ENCODE measurements at regions not wholly inside any gene's neighbourhood (a gene's known extent, or its start where the extent isn't known, plus 50 kb on each side); places are given as distances from the start of the nearest gene placed in this dataset.

GRCh38 chr13:111491659-111492058, 171.2 kb downstream of the TEX29 start:
- ATAC-seq (no peak), DNase-seq (ENCODE audit: low spot score) (no peak)

DNA sequence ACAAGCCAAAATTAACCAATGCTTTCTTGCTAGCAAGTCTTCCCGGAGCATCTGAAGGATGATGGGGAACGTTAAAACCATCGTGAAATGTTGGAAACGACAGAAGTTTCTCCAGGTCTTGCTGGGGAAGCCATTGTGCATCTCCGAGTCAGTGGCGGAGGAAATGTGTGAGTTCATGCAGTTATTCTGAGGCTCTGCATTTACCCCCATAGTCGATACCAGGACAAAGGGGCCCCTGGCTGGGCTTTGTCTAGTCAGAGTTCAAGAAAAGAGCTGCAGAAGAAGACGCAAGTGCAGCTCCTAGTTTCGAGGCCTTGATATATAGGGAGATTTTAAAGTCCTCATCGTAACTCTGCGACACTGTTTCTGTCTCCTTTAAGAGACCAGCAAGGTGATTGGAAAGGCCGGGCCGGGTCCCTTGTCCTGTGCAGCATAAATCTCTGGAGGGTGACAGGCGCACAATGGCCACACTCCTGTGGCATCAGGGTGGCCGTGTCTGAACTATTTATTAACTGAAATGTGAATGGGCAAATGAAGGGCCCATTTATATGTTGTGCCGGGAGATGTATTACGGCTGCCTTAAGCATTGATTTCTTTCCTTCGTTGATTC, 172.0 kb downstream of the TEX29 start:
- ATAC-seq: no peak
- DNase-seq (ENCODE audit: low spot score): no peak

GRCh38 chr13:111492958-111493357, 172.5 kb downstream of the TEX29 start:
- ATAC-seq (no peak), DNase-seq (ENCODE audit: low spot score) (no peak)

GRCh38 chr13:111493468-111493867, 173.0 kb downstream of the TEX29 start:
- DNase-seq (ENCODE audit: low spot score) (no peak), ATAC-seq (no peak)

DNA sequence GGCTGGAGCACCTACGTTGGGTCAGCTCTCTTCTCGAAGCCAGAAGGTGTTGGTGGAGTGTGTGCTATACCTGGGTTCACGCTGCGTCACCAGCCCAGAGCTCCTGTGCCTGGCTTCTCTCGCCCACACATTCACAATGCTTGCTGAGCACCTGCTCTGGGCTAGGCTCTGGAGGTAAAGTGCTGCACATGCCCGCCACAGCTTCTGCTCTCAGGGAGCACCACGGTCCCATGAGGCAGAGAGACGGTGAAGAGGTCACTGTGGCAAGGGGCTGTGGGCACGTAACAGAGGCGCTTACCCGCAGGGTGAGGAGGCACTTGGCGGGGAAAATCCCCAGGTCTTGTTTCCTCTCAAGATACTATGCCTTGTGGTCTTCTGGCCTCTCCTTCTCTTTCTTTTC, 174.2 kb downstream of the TEX29 start:
- DNase-seq (ENCODE audit: low spot score): no peak

GRCh38 chr13:111501596-111502535, 181.4 kb downstream of the TEX29 start:
- peak; percentile 90 for ATAC-seq

More for the DNA sequence above, 174.2 kb downstream of the TEX29 start:
- no peak for ATAC-seq

GRCh38 chr13:111502957-111503356, 182.5 kb downstream of the TEX29 start:
- DNase-seq (ENCODE audit: low spot score): no peak
- no peak for ATAC-seq

More at GRCh38 chr13:111501596-111502535, 181.4 kb downstream of the TEX29 start:
- peak; percentile 51 for DNase-seq (ENCODE audit: low spot score)

GRCh38 chr13:111503376-111503775, 182.9 kb downstream of the TEX29 start:
- ATAC-seq: no peak
- no peak for DNase-seq (ENCODE audit: low spot score)

- DNase-seq (ENCODE audit: low spot score) (no peak), ATAC-seq (no peak)
These were observed 183.7 kb downstream of the TEX29 start for GRCh38 chr13:111503905-111504695.

- ATAC-seq (no peak), DNase-seq (ENCODE audit: low spot score) (no peak)
These were observed 184.8 kb downstream of the TEX29 start for GRCh38 chr13:111505175-111505777.

DNA sequence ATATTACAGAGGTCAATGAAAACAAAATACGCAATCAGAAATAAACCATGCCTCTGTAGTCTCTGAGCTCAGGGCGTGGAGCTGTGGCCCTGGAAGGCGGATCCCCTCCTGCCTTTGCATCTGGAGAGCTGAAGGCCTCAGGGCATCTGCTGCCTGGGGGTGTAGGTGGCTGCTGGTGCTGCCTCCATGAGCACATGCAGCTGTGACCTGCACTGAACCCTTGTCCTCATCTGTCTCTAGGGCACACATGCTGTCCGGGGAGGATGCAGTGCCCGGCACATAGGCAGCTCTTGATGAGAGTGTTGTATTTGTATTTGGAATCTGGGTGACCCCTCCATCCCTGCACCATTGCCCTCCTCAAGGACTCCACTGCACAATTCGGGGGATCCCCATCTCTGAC, 185.7 kb downstream of the TEX29 start:
- ATAC-seq: no peak
- no peak for DNase-seq (ENCODE audit: low spot score)

GRCh38 chr13:111506621-111507020, 186.2 kb downstream of the TEX29 start:
- DNase-seq (ENCODE audit: low spot score): peak; percentile 14
- no peak for ATAC-seq

- peak; percentile 19 for DNase-seq (ENCODE audit: low spot score)
These were observed 187.9 kb downstream of the TEX29 start for GRCh38 chr13:111508164-111508870.

GRCh38 chr13:111508902-111509509, 188.6 kb downstream of the TEX29 start:
- DNase-seq (ENCODE audit: low spot score): peak; percentile 18
- no peak for ATAC-seq

More at GRCh38 chr13:111508164-111508870, 187.9 kb downstream of the TEX29 start:
- ATAC-seq: no peak

GRCh38 chr13:111510502-111511218, 190.2 kb downstream of the TEX29 start:
- ATAC-seq: no peak
- no peak for DNase-seq (ENCODE audit: low spot score)

DNA sequence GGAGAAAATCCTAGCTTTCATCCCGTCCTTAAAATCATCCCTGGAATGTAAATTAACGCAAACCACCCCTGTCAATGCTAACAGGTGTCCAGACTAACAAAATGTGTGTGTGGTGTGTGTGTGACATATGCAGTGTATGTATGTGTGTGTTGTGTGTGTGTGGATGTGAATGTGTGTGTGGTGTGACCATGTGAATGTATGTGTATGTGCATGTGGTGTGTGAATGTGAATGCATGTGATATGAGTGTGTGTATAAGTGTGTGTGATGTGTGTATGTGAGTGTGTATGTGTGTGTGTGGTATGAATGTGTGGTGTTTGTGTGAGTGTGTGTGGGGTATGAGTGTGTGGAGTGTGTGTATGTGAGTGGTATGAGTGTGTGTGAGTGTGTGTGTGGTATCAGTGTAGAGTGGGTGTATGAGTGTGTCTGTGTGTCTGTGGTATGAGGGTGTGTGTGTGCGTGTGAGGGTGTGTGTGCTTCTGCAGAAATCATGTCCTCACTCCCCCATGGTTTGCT, 190.8 kb downstream of the TEX29 start:
- no peak for ATAC-seq
- DNase-seq (ENCODE audit: low spot score): no peak

DNA sequence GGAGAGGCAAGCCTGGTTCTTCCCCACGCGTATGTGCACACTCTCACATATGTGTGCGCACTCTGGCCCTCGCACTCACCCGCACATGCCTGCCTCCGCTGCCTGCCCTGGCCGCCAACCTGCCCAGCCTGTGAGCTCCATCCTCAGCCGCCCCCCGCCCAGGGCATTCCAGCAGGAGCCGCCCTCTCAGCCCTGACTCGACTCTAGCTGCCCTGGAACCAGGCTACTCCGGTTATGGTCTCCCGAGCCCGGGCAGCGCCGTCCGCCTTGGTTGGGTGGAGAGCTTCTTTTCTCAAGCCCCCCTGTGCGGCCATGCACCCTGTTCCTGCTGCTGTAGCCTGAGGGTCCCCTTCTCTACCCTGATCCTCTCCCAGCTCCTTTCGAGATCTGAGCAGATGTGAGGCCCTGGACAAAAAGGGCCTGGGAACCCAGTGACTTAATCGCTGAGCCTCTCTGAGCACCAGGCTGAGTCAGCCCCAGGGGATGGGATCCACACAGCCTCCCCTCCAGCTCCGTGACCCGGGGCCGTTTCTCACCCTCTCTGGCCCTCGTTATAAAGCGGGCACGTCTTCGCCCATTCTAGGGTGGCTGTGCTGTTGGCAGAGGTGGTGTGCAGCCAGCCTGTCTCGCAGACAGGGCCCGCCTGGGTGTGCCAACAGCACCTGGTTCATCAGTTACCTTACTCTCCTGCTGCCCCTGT, 191.5 kb downstream of the TEX29 start:
- ATAC-seq (no peak), DNase-seq (ENCODE audit: low spot score) (no peak)

- ATAC-seq: no peak
- no peak for DNase-seq (ENCODE audit: low spot score)
These were observed 192.3 kb downstream of the TEX29 start for GRCh38 chr13:111512707-111513106.

Data from left lobe of liver (tissue), 2 donors.